KMS-11 (cell line): ENCODE measurements at regions not wholly inside any gene's neighbourhood (a gene's known extent, or its start where the extent isn't known, plus 50 kb on each side); places are given as distances from the start of the nearest gene placed in this dataset.
A peak's percentile ranks its signal among the peaks of the same experiment; 100 is the strongest.
"Not testable (repeated sequence)": the region's sequence is repeated elsewhere in the genome, so short reads cannot be mapped to it uniquely, and the experiment has no call there.

Source experiments
- H2AFZ ChIP-seq: fragments of 200-600 bp; sonication (generic); 2 replicates; pipeline ENCODE4 v1.6.1; 2016; ENCODE audit warnings: antibody characterized with exemption, mixed run types, low read depth
- H3K27ac ChIP-seq: fragments of 200-600 bp; sonication (generic); 2 replicates; pipeline ENCODE4 v1.6.1; 2016; ENCODE audit warnings: mild to moderate bottlenecking, mixed run types
- H3K27me3 ChIP-seq: fragments of 200-600 bp; sonication (generic); 2 replicates; pipeline ENCODE4 v1.6.1; 2017; ENCODE audit warnings: mild to moderate bottlenecking, low read depth, mixed run types, moderate library complexity; ENCODE audit not compliant: insufficient read depth
- H3K36me3 ChIP-seq: fragments of 200-600 bp; sonication (generic); 2 replicates; pipeline ENCODE4 v1.6.1; 2017; ENCODE audit warnings: mild to moderate bottlenecking, mixed run types; ENCODE audit not compliant: insufficient read depth
- H3K4me1 ChIP-seq: fragments of 200-600 bp; sonication (generic); 2 replicates; pipeline ENCODE4 v1.6.1; 2016; ENCODE audit warnings: mild to moderate bottlenecking, low read depth, mixed run types; ENCODE audit not compliant: poor library complexity, severe bottlenecking
- H3K4me2 ChIP-seq: fragments of 200-600 bp; sonication (generic); 2 replicates; pipeline ENCODE4 v1.7.0; 2016; ENCODE audit warnings: mild to moderate bottlenecking, mixed run types
- H3K4me3 ChIP-seq: fragments of 200-600 bp; sonication (generic); IDR thresholded peaks from 2 replicates; pipeline ENCODE4 v1.6.1; 2017; ENCODE audit warnings: low read depth, low read length, mixed read lengths; ENCODE audit not compliant: insufficient read depth
- H3K79me2 ChIP-seq: fragments of 200-600 bp; sonication (generic); 2 replicates; pipeline ENCODE4 v1.6.1; 2016; ENCODE audit warnings: low read depth, mixed run types; ENCODE audit not compliant: insufficient read depth
- H3K9ac ChIP-seq: fragments of 200-600 bp; sonication (generic); 2 replicates; pipeline ENCODE4 v1.6.1; 2016; ENCODE audit warnings: mild to moderate bottlenecking, mixed run types
- H4K20me1 ChIP-seq: fragments of 200-600 bp; sonication (generic); 2 replicates; pipeline ENCODE4 v1.6.1; 2016; ENCODE audit warnings: mild to moderate bottlenecking, mixed run types; ENCODE audit not compliant: insufficient read depth
- CTCF ChIP-seq: fragments of 200-600 bp; sonication (generic); conservative IDR thresholded peaks from 2 replicates; pipeline ENCODE4 v1.6.1; 2017; ENCODE audit warnings: low read depth, mild to moderate bottlenecking, antibody characterized with exemption, low read length, moderate library complexity, mixed read lengths

GRCh38 chr7:124251636-124252035, 218.8 kb upstream of the TMEM229A start:
- Histone ChIP-seq H3K4me1 (no peaks in the 10 kb centered on the region), H3K9ac (no peak overlapping the region), H3K79me2 (no peaks in the 10 kb centered on the region), H3K4me3 (no peak overlapping the region), H2AFZ (no peak overlapping the region), H3K4me2 (no peak overlapping the region), H3K27ac (no peak overlapping the region), H3K36me3 (no peaks in the 10 kb centered on the region), H4K20me1 (no peaks in the 10 kb centered on the region), H3K27me3 (no peaks in the 10 kb centered on the region)
- TF ChIP-seq CTCF: no peak

DNA sequence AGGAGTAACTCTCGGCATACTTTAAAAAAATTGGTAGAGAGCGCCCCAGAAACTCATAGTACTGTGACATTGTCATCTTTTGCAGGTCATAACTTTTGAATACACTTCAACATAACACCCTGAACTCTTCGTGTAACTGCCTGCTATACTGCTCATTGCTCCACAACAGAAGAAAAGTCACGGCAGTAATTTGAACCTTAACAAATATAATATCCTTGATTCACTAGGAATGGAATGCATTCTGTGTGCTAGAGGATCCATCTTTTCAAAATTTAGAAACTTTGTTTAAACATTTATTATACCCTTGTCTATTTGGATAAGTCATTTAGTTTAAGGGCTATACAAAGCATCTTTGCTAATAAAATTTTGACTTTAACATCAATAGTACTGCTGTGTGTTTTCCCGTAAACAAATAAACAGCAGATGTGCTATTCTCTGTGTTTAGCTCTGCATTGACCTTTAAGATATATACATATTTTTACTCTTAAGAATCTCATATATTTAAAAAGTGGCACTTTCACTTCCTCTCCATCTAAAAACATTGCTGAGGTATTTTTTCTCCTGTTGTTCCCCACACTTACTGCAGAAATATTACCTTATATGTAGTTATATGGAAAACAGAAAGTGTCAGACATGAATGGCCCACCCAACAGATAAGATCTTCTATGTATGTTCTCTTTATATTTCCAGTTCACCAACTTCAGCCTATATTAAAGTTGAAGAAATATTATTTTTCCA, 217.6 kb upstream of the TMEM229A start:
- TF ChIP-seq CTCF: no peak
- Histone ChIP-seq H3K27ac (no peak overlapping the region), H3K4me2 (no peak overlapping the region)

DNA sequence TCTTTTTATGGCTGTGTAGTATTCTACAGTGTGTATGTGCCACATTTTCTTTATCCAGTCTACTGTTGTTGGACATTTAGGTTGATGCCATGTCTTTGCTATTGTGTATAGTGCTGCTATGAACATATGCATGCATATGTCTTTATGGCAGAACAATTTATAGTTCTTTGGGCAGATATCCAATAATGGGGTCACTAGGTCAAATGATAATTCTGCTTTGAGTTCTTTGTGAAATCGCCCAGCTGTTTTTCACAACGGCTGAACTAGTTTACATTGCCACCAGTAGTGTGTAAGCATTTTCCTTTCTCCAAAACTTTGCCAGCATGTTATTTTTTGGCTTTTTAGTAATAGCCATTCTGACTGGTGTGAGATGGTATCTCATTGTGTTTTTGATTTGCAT, 214.8 kb upstream of the TMEM229A start:
- Histone ChIP-seq H3K4me2 (no peak overlapping the region), H4K20me1 (no peaks in the 10 kb centered on the region), H3K9ac (no peak overlapping the region), H2AFZ (no peak overlapping the region), H3K36me3 (no peaks in the 10 kb centered on the region), H3K27me3 (no peaks in the 10 kb centered on the region), H3K27ac (no peak overlapping the region), H3K79me2 (no peaks in the 10 kb centered on the region), H3K4me3 (no peak overlapping the region), H3K4me1 (peaks cover 21% of the 10 kb centered on the region)
- no peak for TF ChIP-seq CTCF

More for the DNA sequence above, 217.6 kb upstream of the TMEM229A start:
- Histone ChIP-seq H4K20me1 (no peaks in the 10 kb centered on the region), H3K9ac (no peak overlapping the region), H3K79me2 (no peaks in the 10 kb centered on the region), H3K4me1 (peaks cover 2% of the 10 kb centered on the region), H3K4me3 (no peak overlapping the region), H2AFZ (no peak overlapping the region), H3K27me3 (no peaks in the 10 kb centered on the region), H3K36me3 (no peaks in the 10 kb centered on the region)

- Histone ChIP-seq H3K27me3 (no peaks in the 10 kb centered on the region), H3K9ac (no peak overlapping the region), H2AFZ (no peak overlapping the region), H3K4me3 (no peak overlapping the region), H3K79me2 (no peaks in the 10 kb centered on the region), H3K4me2 (no peak overlapping the region), H3K36me3 (no peaks in the 10 kb centered on the region), H3K27ac (no peak overlapping the region), H4K20me1 (no peaks in the 10 kb centered on the region), H3K4me1 (peaks cover 21% of the 10 kb centered on the region)
- no peak for TF ChIP-seq CTCF
These were observed 213.5 kb upstream of the TMEM229A start for GRCh38 chr7:124246262-124246863.

GRCh38 chr7:124244469-124244868, 211.6 kb upstream of the TMEM229A start:
- H3K4me1 ChIP-seq: peaks cover 25% of the 10 kb centered on the region

More at GRCh38 chr7:124244469-124244868, 211.6 kb upstream of the TMEM229A start:
- not testable (repeated sequence) for H3K9ac ChIP-seq, H3K36me3 ChIP-seq, H4K20me1 ChIP-seq, H3K4me3 ChIP-seq, H3K27ac ChIP-seq, H3K27me3 ChIP-seq, H3K79me2 ChIP-seq, H2AFZ ChIP-seq
- peak overlapping the region; percentile 43 for H3K4me2 ChIP-seq
